ENCODE measurements at regions not wholly inside any gene's neighbourhood (a gene's known extent, or its start where the extent isn't known, plus 50 kb on each side); places are given as distances from the start of the nearest gene placed in this dataset.

GRCh38 chr1:71345491-71345890 lies 264.7 kb upstream of the ZRANB2 start:
- no peak overlapping the region for H3K4me3 ChIP-seq (ENCODE audit: low read depth, low read length)
- DNase-seq (ENCODE audit: low read depth): no peak
- TF ChIP-seq CTCF (IDR thresholded peaks at IDR 0.05; ENCODE audit: insufficient read depth, low read length): no peak

- peak; percentile 12 for TF ChIP-seq CTCF (IDR thresholded peaks at IDR 0.05; ENCODE audit: insufficient read depth, low read length)
- no peak overlapping the region for H3K4me3 ChIP-seq (ENCODE audit: low read depth, low read length)
- no peak for DNase-seq (ENCODE audit: low read depth)
Measured at GRCh38 chr1:71343686-71344416, 263.0 kb upstream of the ZRANB2 start.

- no peak for DNase-seq (ENCODE audit: low read depth)
- no peak for TF ChIP-seq CTCF (IDR thresholded peaks at IDR 0.05; ENCODE audit: insufficient read depth, low read length)
- no peak overlapping the region for H3K4me3 ChIP-seq (ENCODE audit: low read depth, low read length)
Measured at GRCh38 chr1:71339238-71339637, 258.4 kb upstream of the ZRANB2 start.

GRCh38 chr1:71330991-71331390 lies 250.2 kb upstream of the ZRANB2 start:
- TF ChIP-seq CTCF (IDR thresholded peaks at IDR 0.05; ENCODE audit: insufficient read depth, low read length): no peak
- H3K4me3 ChIP-seq (ENCODE audit: low read depth, low read length): no peak overlapping the region
- DNase-seq (ENCODE audit: low read depth): no peak

GRCh38 chr1:71324671-71325267 lies 243.9 kb upstream of the ZRANB2 start:
- no peak overlapping the region for H3K4me3 ChIP-seq (ENCODE audit: low read depth, low read length)
- DNase-seq (ENCODE audit: low read depth): no peak
- no peak for TF ChIP-seq CTCF (IDR thresholded peaks at IDR 0.05; ENCODE audit: insufficient read depth, low read length)

GRCh38 chr1:71312545-71312944 lies 231.7 kb upstream of the ZRANB2 start:
- no peak overlapping the region for H3K4me3 ChIP-seq (ENCODE audit: low read depth, low read length)
- no peak for DNase-seq (ENCODE audit: low read depth)
- no peak for TF ChIP-seq CTCF (IDR thresholded peaks at IDR 0.05; ENCODE audit: insufficient read depth, low read length)

All from fibroblast of the aortic adventitia (primary cell).